CD14-positive monocyte (primary cell): ENCODE measurements at regions not wholly inside any gene's neighbourhood (a gene's known extent, or its start where the extent isn't known, plus 50 kb on each side); places are given as distances from the start of the nearest gene placed in this dataset.

Experiments
- DNase-seq, 3 donors: peaks; one replicate each; pipeline ENCODE4 v3.0.0-alpha.2; 2011 to 2022
- H2AFZ ChIP-seq: 2 replicates; pipeline ENCODE4 v1.6.0; 2012; ENCODE audit warnings: mild to moderate bottlenecking, low read depth, low read length, inconsistent platforms; ENCODE audit not compliant: insufficient read depth, poor library complexity, severe bottlenecking
- H3K27ac ChIP-seq, 2 donors: 1 replicate in 1 of 2; 2 replicates in 1 of 2; pipeline ENCODE4 v1.5.1; 2012 to 2013; ENCODE audit warnings: low read length in 2 of 2, control low read depth in 1 of 2, inconsistent platforms in 1 of 2, low read depth in 1 of 2, mild to moderate bottlenecking in 1 of 2
- H3K27me3 ChIP-seq, 2 donors: one replicate each; pipeline versions ENCODE4 v1.6.0 to v1.6.1; 2011 to 2013; ENCODE audit warnings: low read length in 2 of 2; ENCODE audit not compliant: control insufficient read depth in 2 of 2, insufficient read depth in 2 of 2
- H3K36me3 ChIP-seq, 2 donors: replicated peaks in 1 of 2; 1 replicate in 1 of 2; 2 replicates in 1 of 2; pipeline versions ENCODE4 v1.5.1 to v1.6.1; 2012 to 2013; ENCODE audit warnings: low read length in 2 of 2, control low read depth in 1 of 2, inconsistent platforms in 1 of 2, mild to moderate bottlenecking in 1 of 2; ENCODE audit not compliant: insufficient read depth in 2 of 2, control insufficient read depth in 1 of 2
- H3K4me1 ChIP-seq, 2 donors: 1 replicate in 1 of 2; 2 replicates in 1 of 2; pipeline versions ENCODE4 v1.5.1 to v1.6.1; 2012 to 2013; ENCODE audit warnings: low read length in 2 of 2, control low read depth in 1 of 2, inconsistent platforms in 1 of 2, mild to moderate bottlenecking in 1 of 2, moderate library complexity in 1 of 2; ENCODE audit not compliant: insufficient read depth in 2 of 2, control insufficient read depth in 1 of 2
- H3K4me2 ChIP-seq: replicated peaks from 2 replicates; pipeline ENCODE3; 2012; ENCODE audit warnings: low read length, moderate library complexity, mild to moderate bottlenecking; ENCODE audit not compliant: poor library complexity, severe bottlenecking; ENCODE audit errors: extremely low read depth
- H3K4me3 ChIP-seq, 3 experiments: fragments of 200-600 bp in 1 of 3; sonication (generic) in 1 of 3; replicated peaks in 1 of 3; 1 replicate in 2 of 3; 2 replicates in 1 of 3; pipeline ENCODE4 v1.5.1; 2011 to 2013; ENCODE audit warnings: low read length in 3 of 3, mild to moderate bottlenecking in 3 of 3, control low read depth in 2 of 3, low read depth in 2 of 3, inconsistent platforms in 1 of 3, moderate library complexity in 1 of 3
- H3K79me2 ChIP-seq: 2 replicates; pipeline ENCODE4 v1.6.0; 2012; ENCODE audit warnings: mild to moderate bottlenecking, control low read depth, inconsistent platforms, low read length, moderate library complexity; ENCODE audit not compliant: insufficient read depth
- H3K9ac ChIP-seq: 2 replicates; pipeline ENCODE4 v1.6.0; 2017; ENCODE audit warnings: low read length, mild to moderate bottlenecking; ENCODE audit not compliant: insufficient read depth, poor library complexity, severe bottlenecking
- H3K9me3 ChIP-seq, 2 donors: replicated peaks in 1 of 2; 1 replicate in 1 of 2; 2 replicates in 1 of 2; pipeline versions ENCODE4 v1.5.1 to v1.6.1; 2012 to 2013; ENCODE audit warnings: low read length in 2 of 2, control low read depth in 1 of 2; ENCODE audit not compliant: control insufficient read depth in 1 of 2, insufficient read depth in 1 of 2
- H4K20me1 ChIP-seq: 2 replicates; pipeline ENCODE4 v1.6.0; 2012; ENCODE audit warnings: mild to moderate bottlenecking, low read length, control low read depth, moderate library complexity; ENCODE audit not compliant: insufficient read depth
- H3K27ac Mint-ChIP-seq, 7 donors: one replicate each; pipeline ENCODE4 v1.8.0; 2020; ENCODE audit warnings: mild to moderate bottlenecking in 7 of 7, mixed read lengths in 7 of 7, moderate library complexity in 6 of 7, inconsistent platforms in 2 of 7
- H3K27me3 Mint-ChIP-seq, 3 donors: one replicate each; pipeline ENCODE4 v1.8.0; 2021 to 2022; ENCODE audit warnings: low read depth in 3 of 3, mild to moderate bottlenecking in 3 of 3, mixed read lengths in 3 of 3, moderate library complexity in 3 of 3, inconsistent platforms in 1 of 3
- H3K36me3 Mint-ChIP-seq, 2 donors: one replicate each; pipeline ENCODE4 v1.8.0; 2020; ENCODE audit warnings: mixed read lengths in 2 of 2, inconsistent platforms in 1 of 2, mild to moderate bottlenecking in 1 of 2
- H3K4me1 Mint-ChIP-seq: one replicate; pipeline ENCODE4 v1.8.0; 2020; ENCODE audit warnings: mild to moderate bottlenecking, mixed read lengths
- H3K4me3 Mint-ChIP-seq, 2 donors: one replicate each; pipeline ENCODE4 v1.8.0; 2020; ENCODE audit warnings: mild to moderate bottlenecking in 2 of 2, mixed read lengths in 2 of 2, moderate library complexity in 1 of 2
- H3K9me3 Mint-ChIP-seq, 7 donors: one replicate each; pipeline ENCODE4 v1.8.0; 2020 to 2022; ENCODE audit warnings: mixed read lengths in 7 of 7, mild to moderate bottlenecking in 6 of 7, moderate library complexity in 6 of 7, inconsistent platforms in 2 of 7
- WGBS: methylation state at CpG from one replicate; pipeline ENCODE4 v1.1.5; 2013; ENCODE audit warnings: missing lambda C conversion rate; ENCODE audit not compliant: insufficient coverage; 5-methylcytosine and 5-hydroxymethylcytosine counted together
- intact Hi-C, 2 donors: fragments of 100-400 bp; cut with micrococcal nuclease; formaldehyde crosslinking; loops; one replicate each; pipeline versions ENCODE4 v1.15.0 to v1.15.1; 2023
- TF ChIP-seq, protein P1 (sequence below): fragments of 200-600 bp; IDR thresholded peaks from one replicate; pipeline ENCODE4 v1.8.0; 2022; ENCODE audit warnings: antibody characterized with exemption, mild to moderate bottlenecking

DNA sequence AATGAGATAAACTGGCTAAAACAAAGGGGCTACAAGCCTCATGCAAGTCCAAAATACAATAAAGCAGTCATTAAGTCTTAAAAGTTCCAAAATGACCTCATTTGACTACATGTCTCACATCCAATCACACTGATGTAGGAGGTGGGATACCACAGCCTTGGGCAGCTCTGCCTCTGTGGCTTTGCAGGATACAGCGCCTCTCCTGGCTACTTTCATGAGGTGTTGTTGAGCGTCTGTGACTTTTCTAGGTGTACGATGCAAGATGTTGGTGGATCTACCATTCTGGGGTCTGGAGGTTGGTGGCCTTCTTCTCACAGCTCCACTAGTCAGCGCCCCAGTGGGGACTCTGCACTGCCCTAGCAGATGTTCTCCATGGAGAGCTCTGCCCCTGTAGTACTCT is 944.9 kb downstream of the TECRL start:
- no peaks in the 10 kb centered on the region for H3K36me3 ChIP-seq
- H2AFZ ChIP-seq = no peak overlapping the region
- no peaks in the 10 kb centered on the region for H3K4me1 Mint-ChIP-seq
- 87% methylated on average over 3 of the region's 4 CpGs for WGBS
- DNase-seq = no peak
- H3K79me2 ChIP-seq = no peaks in the 10 kb centered on the region
- no peaks in the 10 kb centered on the region for H3K36me3 Mint-ChIP-seq
- H3K4me1 ChIP-seq = no peaks in the 10 kb centered on the region
- H3K9me3 Mint-ChIP-seq = peaks cover 0 to 12% (median 1%) of the 10 kb centered on the region in 7 donors
- no peak overlapping the region for H3K27ac Mint-ChIP-seq
- no peak overlapping the region for H3K4me2 ChIP-seq
- no peak overlapping the region for H3K9ac ChIP-seq
- H4K20me1 ChIP-seq = no peaks in the 10 kb centered on the region
- no peaks in the 10 kb centered on the region for H3K27me3 Mint-ChIP-seq
- TF ChIP-seq, protein P1, sequence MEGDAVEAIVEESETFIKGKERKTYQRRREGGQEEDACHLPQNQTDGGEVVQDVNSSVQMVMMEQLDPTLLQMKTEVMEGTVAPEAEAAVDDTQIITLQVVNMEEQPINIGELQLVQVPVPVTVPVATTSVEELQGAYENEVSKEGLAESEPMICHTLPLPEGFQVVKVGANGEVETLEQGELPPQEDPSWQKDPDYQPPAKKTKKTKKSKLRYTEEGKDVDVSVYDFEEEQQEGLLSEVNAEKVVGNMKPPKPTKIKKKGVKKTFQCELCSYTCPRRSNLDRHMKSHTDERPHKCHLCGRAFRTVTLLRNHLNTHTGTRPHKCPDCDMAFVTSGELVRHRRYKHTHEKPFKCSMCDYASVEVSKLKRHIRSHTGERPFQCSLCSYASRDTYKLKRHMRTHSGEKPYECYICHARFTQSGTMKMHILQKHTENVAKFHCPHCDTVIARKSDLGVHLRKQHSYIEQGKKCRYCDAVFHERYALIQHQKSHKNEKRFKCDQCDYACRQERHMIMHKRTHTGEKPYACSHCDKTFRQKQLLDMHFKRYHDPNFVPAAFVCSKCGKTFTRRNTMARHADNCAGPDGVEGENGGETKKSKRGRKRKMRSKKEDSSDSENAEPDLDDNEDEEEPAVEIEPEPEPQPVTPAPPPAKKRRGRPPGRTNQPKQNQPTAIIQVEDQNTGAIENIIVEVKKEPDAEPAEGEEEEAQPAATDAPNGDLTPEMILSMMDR = no peak
- no peak overlapping the region for H3K4me3 Mint-ChIP-seq
- peaks cover 4 to 9% of the 10 kb centered on the region in 2 donors for H3K9me3 ChIP-seq
- no peaks in the 10 kb centered on the region for H3K27me3 ChIP-seq
- H3K27ac ChIP-seq = no peak overlapping the region
- no peak overlapping the region for H3K4me3 ChIP-seq
- intact Hi-C loops = no loop called here

GRCh38 chr4:63460075-63460474 is 949.2 kb downstream of the TECRL start:
- 78% methylated on average over 2 of the region's 2 CpGs for WGBS
- H3K4me2 ChIP-seq = no peak overlapping the region
- H3K36me3 Mint-ChIP-seq = no peaks in the 10 kb centered on the region

More at GRCh38 chr4:63460075-63460474, 949.2 kb downstream of the TECRL start:
- Histone ChIP-seq H2AFZ (no peak overlapping the region), H3K36me3 (no peaks in the 10 kb centered on the region), H4K20me1 (no peaks in the 10 kb centered on the region), H3K9ac (no peak overlapping the region), H3K79me2 (no peaks in the 10 kb centered on the region), H3K4me1 (no peaks in the 10 kb centered on the region), H3K4me3 (no peak overlapping the region), H3K9me3 (peaks cover 4 to 9% of the 10 kb centered on the region in 2 donors), H3K27ac (no peak overlapping the region), H3K27me3 (no peaks in the 10 kb centered on the region)
- Mint-ChIP-seq H3K27me3 (no peaks in the 10 kb centered on the region), H3K4me3 (no peak overlapping the region), H3K27ac (no peak overlapping the region), H3K4me1 (no peaks in the 10 kb centered on the region), H3K9me3 (peaks cover 0 to 10% (median 1%) of the 10 kb centered on the region in 7 donors)
- TF ChIP-seq, protein P1 = no peak
- DNase-seq = no peak
- intact Hi-C loops = no loop called here
